ENCODE measurements at regions not wholly inside any gene's neighbourhood (a gene's known extent, or its start where the extent isn't known, plus 50 kb on each side); places are given as distances from the start of the nearest gene placed in this dataset.
A peak's percentile ranks its signal among the peaks of the same experiment; 100 is the strongest.

DNA sequence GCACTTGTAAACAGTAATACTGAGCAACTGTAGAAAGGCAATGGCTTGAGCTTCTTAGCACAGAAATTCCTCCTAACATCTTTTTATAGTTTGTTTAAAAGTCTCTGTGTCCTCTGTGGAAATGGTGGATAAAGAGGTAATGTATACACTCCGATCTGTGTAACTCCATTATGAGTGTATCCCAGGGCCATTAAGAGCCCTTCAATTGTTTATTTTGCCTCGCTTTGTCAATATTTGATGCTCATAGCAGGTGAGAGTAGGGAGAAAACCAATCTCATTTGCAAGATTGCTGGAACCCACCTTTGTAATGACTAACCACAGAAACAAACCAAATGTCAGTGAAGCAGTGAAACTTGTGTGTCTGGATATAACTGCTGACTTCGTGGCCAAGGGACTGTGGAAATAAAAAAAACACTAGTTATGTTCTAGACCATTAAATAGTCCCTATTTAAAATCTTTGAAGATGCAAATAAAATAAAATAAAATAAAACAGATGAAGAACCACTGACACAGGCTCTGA lies 598.2 kb upstream of the BOD1L1 start:
- no peak for DNase-seq (ENCODE audit: low read depth, low spot score)

DNA sequence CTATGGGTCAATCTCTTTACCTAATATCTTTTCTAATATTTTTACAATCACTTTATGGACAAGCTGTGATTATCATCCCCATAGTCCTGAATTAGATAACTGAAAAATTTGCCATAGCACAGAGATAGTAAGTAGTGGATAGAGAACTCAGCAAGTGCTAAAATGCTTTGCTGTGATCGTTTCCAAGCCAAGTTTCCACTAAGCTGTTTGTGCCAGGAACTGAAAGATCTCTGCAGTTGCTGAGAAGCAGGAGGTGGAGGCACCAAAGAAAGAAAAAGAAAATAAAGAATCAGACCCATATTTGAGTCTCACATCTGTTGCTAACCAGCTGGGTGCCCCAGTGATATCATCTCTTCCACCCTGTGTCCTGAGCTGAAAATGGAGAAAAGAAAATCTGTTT lies 605.6 kb upstream of the BOD1L1 start:
- no peak for DNase-seq (ENCODE audit: low read depth, low spot score)

DNA sequence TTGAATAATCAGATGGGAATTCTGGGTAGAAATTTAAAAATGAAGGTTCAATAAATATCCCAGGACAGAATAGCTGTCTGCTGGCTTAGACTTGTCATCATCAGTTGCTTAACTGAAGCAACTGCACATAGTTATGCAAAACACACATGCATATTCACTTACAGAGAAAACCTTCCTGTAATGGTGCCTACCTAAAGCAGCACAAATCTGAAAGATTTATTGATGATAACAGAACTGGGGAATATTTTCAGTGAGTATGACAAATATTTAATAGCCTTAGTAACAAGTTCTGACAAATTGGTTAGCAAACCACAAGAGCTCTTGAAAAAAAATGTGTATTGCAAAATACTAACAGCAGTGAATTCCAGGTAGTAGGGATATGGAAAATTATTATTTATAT lies 606.8 kb upstream of the BOD1L1 start:
- no peak for DNase-seq (ENCODE audit: low read depth, low spot score)

DNA sequence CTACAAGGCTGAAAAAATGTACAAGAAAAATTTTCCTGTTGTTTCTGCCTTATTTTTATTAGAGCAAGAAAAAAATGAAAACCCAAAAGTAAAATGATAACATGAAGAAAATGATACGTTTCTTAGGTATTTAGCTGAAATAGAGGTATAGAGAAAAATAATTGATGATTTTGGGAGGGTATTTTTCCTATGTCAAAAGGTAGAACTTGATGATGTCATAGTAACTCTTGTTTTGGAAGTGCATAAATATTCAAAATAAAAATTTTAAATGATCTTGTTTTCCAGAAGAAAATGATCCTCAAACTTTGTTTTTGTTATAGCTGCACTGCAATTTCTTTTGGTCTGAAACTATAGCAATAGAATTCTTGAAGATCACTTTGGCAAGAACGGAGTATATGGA lies 608.8 kb upstream of the BOD1L1 start:
- DNase-seq (ENCODE audit: low read depth, low spot score), result no peak

DNA sequence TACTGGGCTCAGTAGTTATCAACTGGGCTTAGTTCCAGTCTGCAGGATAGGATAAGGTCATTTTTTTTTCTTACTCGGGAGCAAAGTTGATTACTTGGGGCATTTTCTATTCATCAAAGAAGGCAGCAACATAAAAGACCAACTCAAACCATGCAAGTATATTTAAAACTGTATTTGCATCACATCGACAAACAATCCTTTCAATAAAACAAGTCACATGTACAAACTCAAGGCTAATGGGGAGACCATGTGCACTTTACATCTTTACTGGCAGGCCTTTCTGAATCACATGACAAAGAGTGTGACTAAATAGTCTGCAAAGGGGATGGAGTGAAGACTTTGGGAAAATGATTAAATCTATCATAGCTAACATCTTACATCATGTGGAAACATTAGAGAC lies 610.4 kb upstream of the BOD1L1 start:
- DNase-seq (ENCODE audit: low read depth, low spot score), result no peak

DNA sequence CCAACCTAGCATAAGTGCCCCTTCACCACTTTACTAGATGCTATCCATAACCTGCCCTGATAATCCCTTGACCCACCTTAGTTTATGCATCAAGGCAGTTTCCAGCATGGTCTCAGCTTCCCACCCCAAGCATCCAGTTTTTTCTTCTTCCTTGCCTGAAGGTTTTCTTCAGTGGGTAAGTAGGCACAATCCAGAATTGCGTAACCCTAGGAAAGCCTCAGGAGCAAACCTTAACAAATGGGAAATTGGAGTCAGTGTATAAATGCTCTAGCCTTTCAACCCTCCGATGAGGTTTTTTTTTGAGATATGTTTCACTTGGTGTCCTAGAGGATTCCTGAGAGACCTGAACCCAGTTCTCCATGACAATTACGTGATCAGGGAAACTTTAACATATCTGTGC lies 614.0 kb upstream of the BOD1L1 start:
- DNase-seq (ENCODE audit: low read depth, low spot score), result no peak

DNA sequence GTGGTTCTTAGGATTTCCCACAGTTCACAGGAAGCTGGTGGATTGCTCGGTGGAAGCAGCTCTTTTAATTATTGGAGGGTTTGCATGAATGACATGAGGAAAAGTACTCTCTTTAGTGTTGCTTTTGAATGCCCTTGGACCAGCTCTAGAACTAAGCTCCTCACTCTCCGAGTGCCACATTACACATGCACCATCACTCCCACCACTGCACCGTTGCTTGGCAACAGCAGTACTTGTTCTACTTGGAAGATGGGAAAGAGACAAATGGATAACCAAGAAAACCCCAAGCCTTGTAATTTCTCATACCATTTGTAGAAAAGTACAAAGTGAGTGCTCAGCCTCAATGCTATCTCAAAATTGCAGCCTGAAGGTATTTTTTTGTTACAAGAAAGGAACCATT lies 620.2 kb upstream of the BOD1L1 start:
- no peak for DNase-seq (ENCODE audit: low read depth, low spot score)

DNA sequence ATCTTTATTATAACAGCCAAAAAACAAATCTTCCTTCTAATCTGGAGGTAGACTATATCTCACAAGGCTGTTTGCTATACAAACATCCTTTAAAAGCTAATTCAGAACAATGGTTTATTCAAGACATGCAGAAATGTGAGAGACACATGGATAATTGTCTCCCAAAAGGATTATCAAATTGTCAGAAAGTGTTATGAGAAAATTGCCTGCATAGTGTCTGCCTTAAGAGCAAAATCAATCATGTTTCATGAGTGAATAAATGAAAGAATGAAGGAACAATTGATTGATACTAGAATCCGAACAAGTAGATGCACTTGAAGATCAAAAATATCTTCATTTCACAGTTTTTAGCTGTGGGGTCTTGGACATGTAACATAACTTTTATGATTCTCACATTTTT lies 621.7 kb upstream of the BOD1L1 start:
- no peak for DNase-seq (ENCODE audit: low read depth, low spot score)

DNA sequence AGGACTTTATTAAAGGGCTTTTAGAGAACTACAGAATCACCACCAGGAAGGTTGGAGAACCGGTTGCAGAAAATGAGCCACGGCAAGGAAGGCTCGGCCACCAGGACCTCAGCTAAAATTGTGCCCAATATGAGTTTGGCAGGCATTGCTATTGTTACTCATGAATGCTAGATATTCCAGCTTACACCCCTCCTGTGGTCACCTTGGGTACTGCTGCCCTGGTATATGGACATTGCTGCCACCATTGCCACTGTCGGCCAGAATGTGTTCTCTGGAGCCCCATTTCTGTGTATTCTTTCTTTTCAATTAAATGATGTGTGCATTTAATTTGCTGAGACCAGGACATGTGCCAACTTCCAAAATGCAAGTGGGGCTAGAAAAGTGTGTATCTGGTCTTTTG lies 626.7 kb upstream of the BOD1L1 start:
- DNase-seq (ENCODE audit: low read depth, low spot score), result peak; percentile 5

DNA sequence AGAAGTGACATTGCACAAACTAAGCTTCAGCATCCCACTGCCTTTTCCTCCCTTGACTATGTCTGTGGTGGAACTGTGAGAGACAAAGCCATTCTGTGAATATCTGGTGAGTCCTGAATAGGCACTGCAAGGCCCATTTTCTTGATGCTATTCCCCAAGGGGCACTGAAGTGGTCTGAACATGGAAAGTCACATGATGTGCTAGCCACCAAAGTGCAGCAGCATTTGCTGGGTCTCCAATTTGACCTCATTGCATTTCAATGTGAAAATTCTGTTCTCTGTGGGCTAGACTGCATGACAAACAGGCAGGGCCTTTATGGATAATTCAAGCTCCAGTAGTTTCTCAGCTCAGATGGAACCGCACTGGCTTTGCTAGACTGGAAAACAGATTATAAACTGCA lies 627.4 kb upstream of the BOD1L1 start:
- no peak for DNase-seq (ENCODE audit: low read depth, low spot score)

DNA sequence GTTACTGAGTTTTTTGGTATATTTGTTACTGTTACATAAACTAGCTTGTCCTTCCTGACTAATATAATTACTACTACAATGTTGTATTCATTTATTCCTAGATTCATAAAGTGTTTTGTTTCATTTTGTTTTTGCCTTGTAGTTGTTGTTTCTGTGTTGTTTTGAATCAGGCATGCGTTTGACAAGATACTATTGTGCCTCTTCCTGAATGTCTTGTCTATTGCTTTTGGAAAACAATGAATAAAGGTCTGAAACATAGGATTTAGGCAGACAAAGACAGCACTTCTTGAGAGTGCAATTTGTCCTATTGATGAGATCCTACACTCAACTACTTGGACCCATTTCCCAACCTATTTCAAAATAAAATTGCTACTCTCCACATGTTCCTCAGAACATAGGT lies 630.4 kb upstream of the BOD1L1 start:
- no peak for DNase-seq (ENCODE audit: low read depth, low spot score)

DNA sequence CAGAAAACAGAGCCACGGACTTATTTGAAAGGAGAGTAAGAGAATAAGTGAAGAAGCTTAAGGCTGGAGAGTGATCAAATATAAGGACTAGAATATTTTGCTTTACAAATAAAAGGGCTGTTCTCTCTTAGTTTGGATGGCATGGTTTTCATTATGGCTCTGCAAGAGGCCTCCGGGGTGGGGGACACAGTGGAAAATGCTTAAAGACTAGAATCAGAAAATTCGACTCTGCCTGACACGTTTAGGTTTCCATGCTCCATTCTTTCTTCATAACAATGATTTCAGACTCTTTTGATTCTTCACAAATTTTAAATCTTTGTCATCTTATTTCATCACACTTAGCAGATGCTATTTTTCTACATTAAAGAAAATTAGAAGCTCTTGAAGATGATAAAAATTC lies 632.4 kb upstream of the BOD1L1 start:
- DNase-seq (ENCODE audit: low read depth, low spot score), result no peak

DNA sequence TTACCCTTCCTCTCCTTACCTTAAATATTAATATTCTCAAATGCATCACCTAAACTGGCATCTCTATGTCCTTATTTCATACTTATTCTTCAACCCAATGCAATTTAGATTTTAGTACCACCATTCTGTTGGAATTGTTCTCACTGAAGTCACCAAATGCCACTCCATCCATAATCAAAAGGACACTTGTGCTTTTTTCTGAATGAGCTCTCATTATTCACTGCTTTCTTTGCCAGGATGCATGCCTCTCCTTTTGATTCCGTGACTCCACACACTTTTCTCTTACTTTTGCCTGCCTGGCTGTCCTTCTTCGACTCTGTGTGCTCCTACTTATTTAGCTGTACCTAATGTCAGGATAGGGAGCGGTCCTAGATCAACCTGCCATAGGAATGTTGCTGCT lies 633.1 kb upstream of the BOD1L1 start:
- no peak for DNase-seq (ENCODE audit: low read depth, low spot score)

DNA sequence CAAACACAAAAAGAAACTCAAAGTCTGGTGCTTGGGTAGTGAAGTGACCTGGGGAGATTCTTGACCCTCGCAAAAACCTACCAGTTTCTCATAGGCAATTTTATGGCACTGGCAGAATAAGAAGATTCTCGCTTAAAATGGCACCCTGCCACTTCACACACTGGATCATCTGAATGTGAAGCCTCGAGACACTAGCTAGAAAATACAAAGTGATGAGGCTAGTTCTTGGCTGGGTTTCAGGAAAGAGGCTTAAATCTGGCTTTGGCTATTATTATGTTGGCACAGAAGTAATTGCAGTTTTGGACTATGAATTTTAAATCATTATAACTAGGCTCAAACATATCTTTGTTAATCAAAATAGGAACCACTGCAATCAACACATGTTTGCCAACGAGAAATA lies 634.7 kb upstream of the BOD1L1 start:
- no peak for DNase-seq (ENCODE audit: low read depth, low spot score)

DNA sequence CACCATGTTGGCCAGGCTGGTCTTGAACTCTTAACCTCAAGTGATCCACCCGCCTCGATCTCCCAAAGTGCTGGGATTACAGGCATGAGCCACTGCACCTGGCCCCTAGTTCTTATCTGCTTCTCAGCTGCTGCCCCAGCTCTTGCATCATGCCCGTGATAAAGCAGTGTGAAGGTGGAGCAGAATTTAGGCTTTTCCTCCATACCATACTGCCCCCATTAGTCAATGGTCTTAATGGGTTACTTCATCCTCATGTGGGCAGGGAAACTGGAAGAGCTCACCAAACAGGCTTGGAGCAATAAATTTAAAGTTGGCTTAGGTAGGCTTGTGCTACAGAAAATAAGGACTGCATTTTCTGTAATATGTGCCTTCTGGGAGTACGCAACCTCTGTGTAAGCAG lies 636.9 kb upstream of the BOD1L1 start:
- no peak for DNase-seq (ENCODE audit: low read depth, low spot score)

DNA sequence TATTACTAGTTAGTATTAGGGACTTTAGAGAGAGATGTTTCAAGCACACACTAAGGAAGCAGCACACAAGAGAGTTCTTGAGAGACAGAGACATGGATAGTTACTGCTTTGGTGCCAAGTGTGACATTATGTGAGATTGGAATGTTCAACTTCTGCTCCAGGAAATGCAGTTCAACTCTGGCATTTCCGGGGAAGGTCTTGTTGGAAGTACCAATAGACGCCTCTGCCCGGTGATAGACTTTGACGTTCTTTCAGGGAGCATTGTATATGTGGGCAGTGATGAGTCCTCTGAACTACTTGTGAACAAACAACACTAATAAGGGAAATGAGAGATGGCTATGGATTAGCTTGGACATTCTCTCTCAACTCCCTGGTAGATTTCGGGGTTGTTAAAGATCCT lies 638.1 kb upstream of the BOD1L1 start:
- DNase-seq (ENCODE audit: low read depth, low spot score), result peak; percentile 0

DNA sequence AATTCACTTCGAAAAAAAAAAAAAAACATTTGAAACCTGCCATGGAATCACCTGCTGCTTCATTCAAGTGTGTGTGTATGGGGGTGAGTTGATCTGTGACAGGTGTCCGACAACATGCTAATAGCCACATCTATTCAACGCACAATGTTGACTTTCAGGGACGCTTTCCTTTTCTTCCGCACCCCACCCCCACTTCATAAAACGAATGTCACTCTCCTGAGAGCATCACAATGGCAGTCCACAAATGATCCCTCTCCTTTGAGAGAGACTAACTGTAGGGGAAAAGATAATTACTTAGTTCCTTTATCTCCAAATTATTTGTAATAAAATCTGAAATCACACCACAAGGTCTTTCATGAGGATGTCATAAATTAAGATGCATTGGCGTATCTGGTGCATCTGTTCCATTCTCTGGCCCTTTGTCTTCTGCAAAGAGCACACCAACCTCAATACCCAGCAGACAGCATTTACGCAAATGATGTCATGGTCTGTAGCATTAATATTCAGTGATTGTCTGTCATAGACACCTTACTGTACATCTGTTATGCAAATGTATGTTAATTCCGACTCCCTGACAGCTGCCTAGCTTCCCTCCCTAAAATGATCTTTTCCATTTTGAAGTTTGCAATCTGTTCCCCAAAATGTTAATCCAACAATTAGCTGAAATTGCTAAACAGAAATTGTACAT lies 640.0 kb upstream of the BOD1L1 start:
- no peak for DNase-seq (ENCODE audit: low read depth, low spot score)

DNA sequence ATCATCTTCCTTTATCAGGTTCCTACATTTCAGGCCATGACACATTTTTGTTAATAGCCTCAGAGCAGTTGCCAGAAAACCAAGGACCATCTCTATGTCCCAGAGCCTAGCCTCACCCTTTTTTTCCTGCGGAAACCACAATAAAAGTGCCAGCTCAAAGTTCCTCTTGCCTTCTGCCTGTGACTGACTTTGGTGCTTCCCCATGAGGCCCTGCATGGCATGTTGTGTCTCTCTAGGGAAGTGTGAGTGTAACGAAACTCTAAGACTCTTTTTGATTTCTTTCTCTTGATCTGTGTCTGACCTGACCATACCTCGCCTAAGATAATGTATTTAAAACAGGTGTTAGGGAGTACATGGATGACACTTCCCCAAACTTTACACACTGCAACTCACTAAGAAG lies 642.3 kb upstream of the BOD1L1 start:
- no peak for DNase-seq (ENCODE audit: low read depth, low spot score)

DNA sequence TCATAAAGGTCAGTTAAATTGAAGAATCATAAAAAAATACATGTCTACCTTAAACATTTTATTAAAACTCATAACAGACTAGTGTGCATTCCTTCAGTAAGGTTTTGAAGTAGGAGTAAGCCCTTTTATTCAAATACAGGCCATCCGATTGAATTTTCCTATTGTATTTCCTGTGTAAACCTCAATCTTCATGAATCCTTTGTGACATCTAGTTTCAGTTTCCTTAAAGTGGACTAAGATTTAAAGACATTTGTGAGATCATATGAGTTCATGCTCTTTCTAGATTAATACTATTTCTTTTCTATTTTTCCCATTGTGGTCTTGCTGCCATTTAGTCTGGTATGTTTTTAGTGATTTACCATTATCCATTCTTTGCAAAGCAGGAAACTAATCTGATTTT lies 644.7 kb upstream of the BOD1L1 start:
- DNase-seq (ENCODE audit: low read depth, low spot score), result no peak

DNA sequence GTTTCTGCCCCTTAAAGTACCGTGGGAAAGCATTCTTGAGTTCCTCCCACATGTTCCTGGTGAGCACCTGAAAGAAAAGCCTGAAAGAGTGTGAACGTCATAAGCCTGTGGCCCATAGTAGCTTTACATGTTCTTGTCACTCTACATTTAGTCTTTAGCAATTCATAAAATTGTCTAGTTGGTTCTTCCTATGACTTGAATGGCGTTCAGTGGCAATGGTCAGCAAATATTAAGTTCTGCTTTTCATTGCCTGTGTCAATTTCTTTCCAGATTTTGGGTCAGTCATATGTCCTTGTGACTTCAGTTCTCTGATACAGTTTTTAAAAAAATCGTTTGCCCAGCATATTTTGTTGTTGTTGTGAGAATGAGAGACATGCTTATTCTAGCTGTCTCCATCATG lies 650.0 kb upstream of the BOD1L1 start:
- no peak for DNase-seq (ENCODE audit: low read depth, low spot score)

DNA sequence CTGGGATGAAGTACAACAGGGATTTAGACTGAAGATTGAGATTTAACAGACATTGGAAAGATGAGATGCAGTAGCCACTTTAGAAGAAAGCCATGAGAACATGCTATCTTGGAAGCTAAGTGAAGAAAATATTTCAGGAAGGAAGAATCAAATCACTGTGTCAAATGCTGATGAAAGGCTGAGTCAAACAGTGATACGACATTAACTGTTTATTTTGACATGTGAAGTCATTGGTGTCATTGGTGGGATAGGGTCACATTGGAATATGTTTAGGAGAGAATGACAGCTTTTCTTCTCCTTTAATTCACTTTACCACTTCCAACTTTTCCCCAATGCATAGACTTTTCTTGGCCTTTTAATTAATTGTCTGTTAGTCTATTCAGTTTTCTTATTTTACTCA lies 653.0 kb upstream of the BOD1L1 start:
- DNase-seq (ENCODE audit: low read depth, low spot score), result no peak

DNA sequence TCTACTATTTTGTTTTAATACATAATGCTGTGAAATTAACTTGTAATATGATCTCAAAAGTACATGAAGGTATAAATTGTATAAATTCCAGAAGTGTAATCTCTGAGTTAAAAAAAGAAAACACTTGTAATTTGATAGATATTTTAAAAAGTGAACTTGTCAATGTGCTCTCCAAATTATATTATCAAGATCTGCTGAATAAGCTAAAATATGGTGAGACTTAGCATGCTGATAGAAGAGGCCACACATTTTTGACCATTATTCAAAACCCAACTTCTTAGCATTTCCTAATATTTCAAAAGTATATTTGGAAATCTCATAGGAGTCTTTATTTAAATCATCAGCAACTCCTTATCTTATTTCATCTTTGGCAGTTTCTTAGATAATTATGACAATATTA lies 657.1 kb upstream of the BOD1L1 start:
- no peak for DNase-seq (ENCODE audit: low read depth, low spot score)

DNA sequence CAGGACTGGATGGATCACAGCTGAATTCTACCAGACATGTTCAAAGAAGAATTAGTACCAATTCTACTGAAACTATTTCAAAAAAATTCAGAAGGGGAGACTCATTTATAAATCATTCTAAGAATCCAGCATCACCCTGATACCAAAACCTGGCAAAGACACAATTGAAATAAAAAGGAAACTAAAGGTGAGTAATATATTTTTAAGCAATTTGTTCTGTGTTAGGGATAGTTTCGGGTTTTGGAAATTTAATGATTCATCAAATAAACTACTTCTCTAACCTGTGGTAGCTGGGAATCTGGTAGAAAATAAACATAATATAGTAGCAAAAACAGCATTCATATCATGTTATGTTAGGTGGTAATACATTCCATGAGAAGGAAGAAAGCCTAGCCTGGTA lies 662.2 kb upstream of the BOD1L1 start:
- DNase-seq (ENCODE audit: low read depth, low spot score), result no peak

DNA sequence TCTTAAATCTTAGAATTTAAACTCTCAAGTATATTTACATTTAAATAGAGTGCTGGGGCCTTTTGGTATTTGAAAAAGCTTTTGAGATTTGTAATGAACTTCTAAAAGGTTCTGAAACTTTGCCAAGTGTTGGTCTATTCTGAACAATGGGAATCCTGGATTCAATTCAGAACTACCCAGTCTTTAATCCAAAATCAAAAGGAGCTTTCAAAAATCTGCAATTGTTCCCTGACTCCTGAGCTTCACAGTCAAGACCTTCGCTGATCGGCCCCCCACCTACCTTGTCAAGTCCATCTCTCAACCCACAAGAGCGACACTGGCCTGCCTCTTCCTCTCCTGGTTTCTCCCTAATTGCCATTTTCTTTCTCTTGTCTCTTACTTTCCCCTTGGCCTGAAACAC lies 666.1 kb upstream of the BOD1L1 start:
- DNase-seq (ENCODE audit: low read depth, low spot score), result no peak
